Type B pancreatic cell (in vitro differentiated cells): ENCODE measurements at regions not wholly inside any gene's neighbourhood (a gene's known extent, or its start where the extent isn't known, plus 50 kb on each side); places are given as distances from the start of the nearest gene placed in this dataset.

Source experiments
- DNase-seq: peaks from one replicate; pipeline ENCODE4 v3.0.0; 2021; ENCODE audit warnings: mixed read lengths; ENCODE audit not compliant: unreplicated experiment; ENCODE audit errors: extremely low spot score
- H3K27ac Mint-ChIP-seq: 2 replicates; pipeline ENCODE4 v1.8.0; 2021; ENCODE audit warnings: mild to moderate bottlenecking, mixed read lengths
- H3K27me3 Mint-ChIP-seq: 2 replicates; pipeline ENCODE4 v1.8.0; 2021; ENCODE audit warnings: mixed read lengths
- H3K36me3 Mint-ChIP-seq: 2 replicates; pipeline ENCODE4 v1.8.0; 2021; ENCODE audit warnings: mixed read lengths
- H3K4me1 Mint-ChIP-seq: one replicate; pipeline ENCODE4 v1.8.0; 2021; ENCODE audit warnings: mixed read lengths; ENCODE audit not compliant: unreplicated experiment
- H3K4me3 Mint-ChIP-seq: 2 replicates; pipeline ENCODE4 v1.8.0; 2021; ENCODE audit warnings: mild to moderate bottlenecking, mixed read lengths
- H3K9me3 Mint-ChIP-seq: 2 replicates; pipeline ENCODE4 v1.8.0; 2021; ENCODE audit warnings: mixed read lengths
- CTCF ChIP-seq: fragments of 200-600 bp; sonication (generic); conservative IDR thresholded peaks from 2 replicates; pipeline ENCODE4 v1.5.0; 2021; ENCODE audit warnings: antibody characterized with exemption, mild to moderate bottlenecking

- Mint-ChIP-seq H3K27ac (no peak overlapping the region), H3K27me3 (peaks cover 8% of the 10 kb centered on the region), H3K4me3 (no peak overlapping the region), H3K36me3 (no peaks in the 10 kb centered on the region), H3K4me1 (peaks cover 9% of the 10 kb centered on the region), H3K9me3 (no peaks in the 10 kb centered on the region)
- DNase-seq: no peak
- TF ChIP-seq CTCF: no peak
Measured at GRCh38 chr13:76552807-76553206, 333.4 kb downstream of the KCTD12 start.

- Mint-ChIP-seq H3K27me3 (peaks cover 8% of the 10 kb centered on the region), H3K4me1 (peaks cover 9% of the 10 kb centered on the region), H3K27ac (no peak overlapping the region), H3K4me3 (no peak overlapping the region), H3K36me3 (no peaks in the 10 kb centered on the region), H3K9me3 (no peaks in the 10 kb centered on the region)
- DNase-seq: no peak
- no peak for TF ChIP-seq CTCF
Measured at GRCh38 chr13:76552041-76552772, 334.0 kb downstream of the KCTD12 start.

GRCh38 chr13:76542176-76542575 lies 344.0 kb downstream of the KCTD12 start:
- Mint-ChIP-seq H3K4me1 (no peaks in the 10 kb centered on the region), H3K36me3 (no peaks in the 10 kb centered on the region), H3K9me3 (no peaks in the 10 kb centered on the region)

GRCh38 chr13:76538004-76538403 lies 348.2 kb downstream of the KCTD12 start:
- H3K4me1 Mint-ChIP-seq: no peaks in the 10 kb centered on the region
- H3K36me3 Mint-ChIP-seq: no peaks in the 10 kb centered on the region
- peaks cover 5% of the 10 kb centered on the region for H3K9me3 Mint-ChIP-seq
- no peak overlapping the region for H3K27ac Mint-ChIP-seq
- H3K4me3 Mint-ChIP-seq: no peak overlapping the region
- DNase-seq: no peak
- no peak for TF ChIP-seq CTCF
- no peaks in the 10 kb centered on the region for H3K27me3 Mint-ChIP-seq

More at GRCh38 chr13:76542176-76542575, 344.0 kb downstream of the KCTD12 start:
- no peak for TF ChIP-seq CTCF
- Mint-ChIP-seq H3K4me3 (no peak overlapping the region), H3K27ac (no peak overlapping the region), H3K27me3 (no peaks in the 10 kb centered on the region)
- DNase-seq: no peak

- TF ChIP-seq CTCF: no peak
- Mint-ChIP-seq H3K9me3 (peaks cover 5% of the 10 kb centered on the region), H3K27me3 (peaks cover 3% of the 10 kb centered on the region), H3K36me3 (no peaks in the 10 kb centered on the region), H3K4me1 (peaks cover 13% of the 10 kb centered on the region), H3K27ac (no peak overlapping the region), H3K4me3 (no peak overlapping the region)
- DNase-seq: no peak
Measured at GRCh38 chr13:76533251-76533650, 353.0 kb downstream of the KCTD12 start.
